ENCODE measurements at regions not wholly inside any gene's neighbourhood (a gene's known extent, or its start where the extent isn't known, plus 50 kb on each side); places are given as distances from the start of the nearest gene placed in this dataset.

- H4K20me1 ChIP-seq (ENCODE audit: insufficient read depth, low read length), result no peaks in the 10 kb centered on the region
- no peaks in the 10 kb centered on the region for H3K27me3 ChIP-seq (replicated peaks; ENCODE audit: insufficient read depth, low read length)
- H3K4me2 ChIP-seq (ENCODE audit: low read depth, low read length), result no peak overlapping the region
- H3K9me2 ChIP-seq (replicated peaks; ENCODE audit: insufficient read depth, low read length), result no peaks in the 10 kb centered on the region
- DNase-seq, result no peak
- H3K4me1 ChIP-seq (ENCODE audit: low read length), result no peaks in the 10 kb centered on the region
- no peaks in the 10 kb centered on the region for H3K9me3 ChIP-seq (replicated peaks; ENCODE audit: insufficient read depth, low read length)
- no peak overlapping the region for H3K9ac ChIP-seq (ENCODE audit: low read length)
- H3K4me3 ChIP-seq (ENCODE audit: low read length), result no peak overlapping the region
- H3K36me3 ChIP-seq (replicated peaks; ENCODE audit: insufficient read depth, low read length), result no peaks in the 10 kb centered on the region
- no peak overlapping the region for H3K27ac ChIP-seq (ENCODE audit: low read length)
- H3K79me2 ChIP-seq (ENCODE audit: low read length), result no peaks in the 10 kb centered on the region
- H2AFZ ChIP-seq (ENCODE audit: low read length), result no peak overlapping the region
- H3F3A ChIP-seq (ENCODE audit: insufficient read depth, low read length), result no peaks in the 10 kb centered on the region
- TF ChIP-seq EZH2phosphoT487 (IDR thresholded peaks at IDR 0.05; ENCODE audit: low read length), result no peak
- no peak for TF ChIP-seq EZH2 (optimal IDR thresholded peaks at IDR 0.05; ENCODE audit: low read depth, low read length)
Measured at GRCh38 chr21:38619480-38619879, 121.2 kb upstream of the ERG start.

DNA sequence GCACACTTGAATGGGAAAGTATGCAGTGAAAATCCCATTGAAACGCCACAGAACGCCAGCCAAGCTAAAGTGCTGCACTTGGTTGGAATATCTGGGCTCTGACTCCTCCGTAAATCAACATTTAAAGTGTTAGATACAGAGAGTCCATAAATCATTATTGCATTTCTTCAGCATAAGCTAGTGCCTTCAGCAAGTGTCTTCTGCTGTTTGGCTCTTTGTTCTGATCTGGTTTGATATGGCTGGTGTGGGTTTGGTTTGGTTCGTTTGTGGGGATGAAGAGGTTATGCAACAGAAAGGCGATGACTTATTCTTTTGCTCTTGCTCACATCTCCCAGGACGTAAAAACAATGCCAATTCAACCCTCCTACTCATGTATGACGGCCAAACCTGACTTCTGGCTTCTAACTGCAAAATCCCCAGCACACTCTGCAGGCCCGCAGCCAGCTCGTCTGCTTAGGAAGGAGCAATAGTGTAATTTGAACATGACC, 121.8 kb upstream of the ERG start:
- DNase-seq, result no peak
- no peaks in the 10 kb centered on the region for H3F3A ChIP-seq (ENCODE audit: insufficient read depth, low read length)
- no peak overlapping the region for H3K9ac ChIP-seq (ENCODE audit: low read length)
- H3K36me3 ChIP-seq (replicated peaks; ENCODE audit: insufficient read depth, low read length), result no peaks in the 10 kb centered on the region
- no peaks in the 10 kb centered on the region for H3K9me3 ChIP-seq (replicated peaks; ENCODE audit: insufficient read depth, low read length)
- H3K9me2 ChIP-seq (replicated peaks; ENCODE audit: insufficient read depth, low read length), result no peaks in the 10 kb centered on the region
- H3K4me3 ChIP-seq (ENCODE audit: low read length), result no peak overlapping the region
- H2AFZ ChIP-seq (ENCODE audit: low read length), result no peak overlapping the region
- no peaks in the 10 kb centered on the region for H3K4me1 ChIP-seq (ENCODE audit: low read length)
- H3K27ac ChIP-seq (ENCODE audit: low read length), result no peak overlapping the region
- no peak for TF ChIP-seq EZH2phosphoT487 (IDR thresholded peaks at IDR 0.05; ENCODE audit: low read length)
- TF ChIP-seq EZH2 (optimal IDR thresholded peaks at IDR 0.05; ENCODE audit: low read depth, low read length), result no peak
- no peak for TF ChIP-seq CTCF (IDR thresholded peaks at IDR 0.05; ENCODE audit: low read length)
- no peaks in the 10 kb centered on the region for H4K20me1 ChIP-seq (ENCODE audit: insufficient read depth, low read length)
- H3K79me2 ChIP-seq (ENCODE audit: low read length), result no peaks in the 10 kb centered on the region
- no peaks in the 10 kb centered on the region for H3K27me3 ChIP-seq (replicated peaks; ENCODE audit: insufficient read depth, low read length)
- no peak overlapping the region for H3K4me2 ChIP-seq (ENCODE audit: low read depth, low read length)

DNA sequence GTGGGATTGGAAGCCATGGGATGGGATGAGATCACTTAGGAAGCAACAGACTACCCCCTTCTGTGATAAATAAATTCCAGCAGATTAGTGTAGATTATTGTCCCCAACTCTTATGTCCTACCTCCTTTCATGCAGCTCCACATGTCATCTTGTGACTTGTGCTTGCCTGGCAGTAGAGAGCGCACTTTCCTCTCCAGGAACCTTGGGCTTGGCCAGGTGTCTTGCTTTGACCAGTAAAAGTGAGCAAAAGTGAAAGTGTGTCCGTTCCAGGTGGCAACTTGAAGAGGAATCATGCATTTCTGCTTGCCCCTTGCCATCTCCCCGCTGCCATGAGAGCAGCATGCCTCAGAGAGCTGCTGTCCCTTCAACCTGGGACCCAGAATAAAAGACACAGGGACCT, 122.9 kb upstream of the ERG start:
- no peaks in the 10 kb centered on the region for H3K27me3 ChIP-seq (replicated peaks; ENCODE audit: insufficient read depth, low read length)
- no peaks in the 10 kb centered on the region for H3F3A ChIP-seq (ENCODE audit: insufficient read depth, low read length)
- H3K9me2 ChIP-seq (replicated peaks; ENCODE audit: insufficient read depth, low read length), result no peaks in the 10 kb centered on the region
- H4K20me1 ChIP-seq (ENCODE audit: insufficient read depth, low read length), result no peaks in the 10 kb centered on the region
- no peak overlapping the region for H3K4me2 ChIP-seq (ENCODE audit: low read depth, low read length)
- H3K4me1 ChIP-seq (ENCODE audit: low read length), result no peaks in the 10 kb centered on the region
- TF ChIP-seq EZH2phosphoT487 (IDR thresholded peaks at IDR 0.05; ENCODE audit: low read length), result no peak
- TF ChIP-seq CTCF (IDR thresholded peaks at IDR 0.05; ENCODE audit: low read length), result peak; percentile 51
- no peaks in the 10 kb centered on the region for H3K36me3 ChIP-seq (replicated peaks; ENCODE audit: insufficient read depth, low read length)
- no peak overlapping the region for H2AFZ ChIP-seq (ENCODE audit: low read length)
- H3K27ac ChIP-seq (ENCODE audit: low read length), result no peak overlapping the region
- H3K9me3 ChIP-seq (replicated peaks; ENCODE audit: insufficient read depth, low read length), result no peaks in the 10 kb centered on the region
- H3K4me3 ChIP-seq (ENCODE audit: low read length), result no peak overlapping the region
- H3K9ac ChIP-seq (ENCODE audit: low read length), result no peak overlapping the region
- DNase-seq, result peak; percentile 86
- H3K79me2 ChIP-seq (ENCODE audit: low read length), result no peaks in the 10 kb centered on the region

DNA sequence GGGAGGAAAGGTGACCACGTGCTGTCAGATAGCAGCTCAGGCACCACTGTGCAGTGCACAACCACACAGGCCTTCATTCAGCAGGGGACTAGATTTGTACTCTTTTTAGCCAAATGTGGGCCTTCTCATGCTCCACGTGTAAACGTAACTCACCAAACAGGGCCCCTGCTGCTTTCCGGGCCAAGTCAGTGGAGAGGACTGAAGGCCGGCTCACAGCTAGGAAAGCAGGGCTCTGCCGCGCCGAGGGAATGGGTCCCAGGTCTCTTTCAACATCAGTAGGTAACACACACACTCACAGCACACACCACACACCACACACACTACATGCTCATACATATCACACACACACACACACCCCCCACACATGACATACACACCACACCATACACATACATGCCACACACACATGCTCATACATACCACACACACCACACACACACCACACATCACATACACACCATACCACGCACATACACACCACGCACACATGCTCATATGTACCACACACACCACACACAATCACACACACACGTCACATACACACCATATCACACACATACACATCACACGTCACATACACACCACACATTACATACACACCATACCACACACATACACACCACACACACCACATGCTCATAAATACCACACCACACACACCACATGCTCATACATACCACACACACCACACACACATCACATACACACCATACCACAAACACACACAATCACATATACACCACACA, 124.0 kb upstream of the ERG start:
- Histone ChIP-seq H3K4me3 (ENCODE audit: low read length) (no peak overlapping the region), H3K36me3 (replicated peaks; ENCODE audit: insufficient read depth, low read length) (no peaks in the 10 kb centered on the region), H3K9ac (ENCODE audit: low read length) (no peak overlapping the region), H3F3A (ENCODE audit: insufficient read depth, low read length) (no peaks in the 10 kb centered on the region), H2AFZ (ENCODE audit: low read length) (no peak overlapping the region), H3K27ac (ENCODE audit: low read length) (no peak overlapping the region), H3K79me2 (ENCODE audit: low read length) (no peaks in the 10 kb centered on the region), H3K9me3 (replicated peaks; ENCODE audit: insufficient read depth, low read length) (no peaks in the 10 kb centered on the region), H3K27me3 (replicated peaks; ENCODE audit: insufficient read depth, low read length) (no peaks in the 10 kb centered on the region), H3K9me2 (replicated peaks; ENCODE audit: insufficient read depth, low read length) (no peaks in the 10 kb centered on the region), H4K20me1 (ENCODE audit: insufficient read depth, low read length) (no peaks in the 10 kb centered on the region), H3K4me2 (ENCODE audit: low read depth, low read length) (no peak overlapping the region), H3K4me1 (ENCODE audit: low read length) (no peaks in the 10 kb centered on the region)
- TF ChIP-seq CTCF (IDR thresholded peaks at IDR 0.05; ENCODE audit: low read length) (no peak), EZH2 (optimal IDR thresholded peaks at IDR 0.05; ENCODE audit: low read depth, low read length) (no peak), EZH2phosphoT487 (IDR thresholded peaks at IDR 0.05; ENCODE audit: low read length) (no peak)
- no peak for DNase-seq

Data from MM.1S (cell line).